HEK293 (cell line): ENCODE measurements at regions not wholly inside any gene's neighbourhood (a gene's known extent, or its start where the extent isn't known, plus 50 kb on each side); places are given as distances from the start of the nearest gene placed in this dataset.

Experiments used
- CTCF ChIA-PET: fragments of 350-600 bp; formaldehyde crosslinking; extraction: SDS; loops from one replicate; lab custom pipeline; 2021; ENCODE audit warnings: antibody characterized with exemption; lab: Yijun Ruan, JAX
- POLR2A ChIA-PET: fragments of 300-600 bp; formaldehyde crosslinking; extraction: SDS; loops from one replicate; lab custom pipeline; 2020; ENCODE audit warnings: antibody characterized with exemption, inconsistent platforms; lab: Yijun Ruan, JAX
- H3K27ac ChIP-seq: fragments of 200-500 bp; sonication (Bioruptor generic); 2 replicates; pipeline ENCODE4 v1.5.1; 2014; ENCODE audit warnings: low read depth, low read length, control low read depth, inconsistent platforms; ENCODE audit errors: extremely low read depth
- H3K36me3 ChIP-seq, 2 experiments: fragments of 200-500 bp in 1 of 2; sonication (Bioruptor generic) in 1 of 2; 1 replicate in 1 of 2; 2 replicates in 1 of 2; pipeline ENCODE4 v1.5.1; 2014 to 2017; ENCODE audit warnings: inconsistent platforms in 2 of 2, low read length in 2 of 2; ENCODE audit not compliant: control insufficient read depth in 2 of 2, insufficient read depth in 1 of 2
- H3K4me1 ChIP-seq: fragments of 200-500 bp; sonication (Bioruptor generic); 2 replicates; pipeline ENCODE4 v1.5.1; 2014; ENCODE audit warnings: mild to moderate bottlenecking, low read length, inconsistent platforms; ENCODE audit not compliant: control insufficient read depth, insufficient read depth
- H3K4me3 ChIP-seq: 2 replicates; pipeline ENCODE4 v1.5.1; 2011; ENCODE audit warnings: low read depth, mild to moderate bottlenecking, control low read depth, low read length, moderate library complexity
- H3K9me3 ChIP-seq: fragments of 200-500 bp; sonication (Bioruptor generic); 2 replicates; pipeline ENCODE4 v1.5.1; 2014; ENCODE audit warnings: low read depth, low read length, inconsistent platforms; ENCODE audit not compliant: control insufficient read depth, insufficient read depth
- CTCF ChIP-seq: fragments of 450-650 bp; formaldehyde crosslinking; IDR thresholded peaks from 2 replicates; pipeline ENCODE4 v1.5.1; 2016; ENCODE audit warnings: missing biosample characterization, missing genetic modification characterization
- TCF7L2 ChIP-seq: IDR thresholded peaks from 2 replicates; pipeline ENCODE4 v1.6.1; 2011; ENCODE audit warnings: low read depth, mild to moderate bottlenecking, inconsistent platforms, low read length, moderate library complexity, borderline replicate concordance
- TSHZ1 ChIP-seq: fragments of 450-650 bp; formaldehyde crosslinking; IDR thresholded peaks from 2 replicates; pipeline ENCODE4 v1.5.1; 2016; ENCODE audit warnings: missing biosample characterization, missing genetic modification characterization, borderline replicate concordance
- ZNF155 ChIP-seq: fragments of 450-650 bp; formaldehyde crosslinking; IDR thresholded peaks from 2 replicates; pipeline ENCODE4 v1.5.1; 2016; ENCODE audit warnings: missing biosample characterization, missing genetic modification characterization
- ZNF350 ChIP-seq: fragments of 450-650 bp; formaldehyde crosslinking; IDR thresholded peaks from 2 replicates; pipeline ENCODE4 v1.5.0; 2017; ENCODE audit warnings: missing biosample characterization, mild to moderate bottlenecking, missing genetic modification characterization
- ZNF521 ChIP-seq: fragments of 450-650 bp; formaldehyde crosslinking; IDR thresholded peaks from 2 replicates; pipeline ENCODE4 v1.5.1; 2017; ENCODE audit warnings: missing biosample characterization, mild to moderate bottlenecking, missing genetic modification characterization
- ZNF600 ChIP-seq: fragments of 450-650 bp; formaldehyde crosslinking; IDR thresholded peaks from 2 replicates; pipeline ENCODE4 v1.5.1; 2016; ENCODE audit warnings: missing biosample characterization, missing genetic modification characterization
- ZNF654 ChIP-seq: fragments of 450-650 bp; formaldehyde crosslinking; IDR thresholded peaks from 2 replicates; pipeline ENCODE4 v1.5.1; 2016; ENCODE audit warnings: low read depth, missing biosample characterization, missing genetic modification characterization
- ZNF76 ChIP-seq: fragments of 450-650 bp; formaldehyde crosslinking; IDR thresholded peaks from 2 replicates; pipeline ENCODE4; 2016; ENCODE audit warnings: low read depth, missing biosample characterization, missing genetic modification characterization, borderline replicate concordance
- ZNF785 ChIP-seq: fragments of 450-650 bp; formaldehyde crosslinking; IDR thresholded peaks from 2 replicates; pipeline ENCODE4 v1.5.1; 2016; ENCODE audit warnings: missing biosample characterization, missing genetic modification characterization
- ZSCAN5A ChIP-seq: fragments of 450-650 bp; formaldehyde crosslinking; IDR thresholded peaks from 2 replicates; pipeline ENCODE4 v1.5.1; 2016; ENCODE audit warnings: missing biosample characterization, missing genetic modification characterization

GRCh38 chr5:14967166-14967565 lies 95.6 kb upstream of the ANKH start (continued):
- TF ChIP-seq TCF7L2 (no peak), CTCF (no peak), ZNF600 (tag by site-specific recombination) (no peak), ZNF350 (tag by site-specific recombination) (no peak)

GRCh38 chr5:14965815-14966214 lies 94.2 kb upstream of the ANKH start:
- ChIA-PET CTCF (interaction anchor here (0.6 to 1.8 kb wide), 5 partner anchors 9 to 243 kb away, joined by 3 to 5 read pairs (median 3); no protein-coding TSS in a partner anchor), POLR2A (no interaction called here)
- Histone ChIP-seq H3K4me3 (no peak overlapping the region), H3K27ac (no peak overlapping the region), H3K9me3 (no peaks in the 10 kb centered on the region), H3K4me1 (no peaks in the 10 kb centered on the region), H3K36me3 (no peaks in the 10 kb centered on the region)
- TF ChIP-seq ZSCAN5A (tag by site-specific recombination) (no peak), ZNF785 (no peak), CTCF (no peak)

GRCh38 chr5:14962604-14963003 lies 91.0 kb upstream of the ANKH start:
- ChIA-PET POLR2A (no interaction called here), CTCF (interaction anchor here (2.0 kb wide), 1 partner anchor 236 kb away, joined by 5 read pairs; no protein-coding TSS in a partner anchor)
- no peaks in the 10 kb centered on the region for H3K4me1 ChIP-seq
- no peaks in the 10 kb centered on the region for H3K36me3 ChIP-seq
- H3K4me3 ChIP-seq = no peak overlapping the region
- TF ChIP-seq ZNF521 (tag by site-specific recombination) (no peak), ZNF654 (tag by site-specific recombination) (no peak), TSHZ1 (tag by site-specific recombination) (no peak), ZNF76 (tag by site-specific recombination) (no peak), ZNF155 (no peak)
- TF ChIP-seq, all 188 proteins: peak for 0
- no peak overlapping the region for H3K27ac ChIP-seq
- no peaks in the 10 kb centered on the region for H3K9me3 ChIP-seq
